SK-N-SH (cell line): ENCODE measurements at regions not wholly inside any gene's neighbourhood (a gene's known extent, or its start where the extent isn't known, plus 50 kb on each side); places are given as distances from the start of the nearest gene placed in this dataset.

Experiments used
- CTCF ChIA-PET: fragments of 300-600, 350-600 bp; formaldehyde crosslinking; extraction: SDS; loops from one replicate; lab custom pipeline; 2021; lab: Yijun Ruan, JAX
- POLR2A ChIA-PET: fragments of 350-600 bp; sonication (Branson Sonifier 250); formaldehyde crosslinking; extraction: SDS; loops from one replicate; lab custom pipeline; 2020; ENCODE audit warnings: antibody characterized with exemption, inconsistent platforms; lab: Yijun Ruan, JAX
- DNase-seq: peaks from one replicate; pipeline ENCODE4 v3.0.0; 2012
- H2AFZ ChIP-seq: fragments of 200-600 bp; sonication (generic); 2 replicates; pipeline ENCODE4 v1.8.1; 2016; ENCODE audit warnings: antibody characterized with exemption, mild to moderate bottlenecking, low read depth
- H3F3A ChIP-seq: fragments of 200-600 bp; sonication (generic); replicated peaks from 2 replicates; pipeline ENCODE3; 2016; ENCODE audit warnings: antibody characterized with exemption, mild to moderate bottlenecking; ENCODE audit not compliant: insufficient read depth
- H3K27ac ChIP-seq, 2 experiments: fragments of 200-500 bp in 1 of 2; fragments of 200-600 bp in 1 of 2; sonication (Bioruptor generic) in 1 of 2; sonication (generic), shearing (Covaris generic) in 1 of 2; 2 replicates each; pipeline versions ENCODE4 v1.5.1 to v1.6.1; 2014 to 2016; ENCODE audit warnings: low read depth in 2 of 2, inconsistent platforms in 1 of 2, low read length in 1 of 2, mild to moderate bottlenecking in 1 of 2, mixed read lengths in 1 of 2
- H3K27me3 ChIP-seq: fragments of 200-600 bp; sonication (generic), shearing (Covaris generic); 2 replicates; pipeline ENCODE4 v1.6.1; 2016; ENCODE audit warnings: mixed run types; ENCODE audit not compliant: insufficient read depth
- H3K36me3 ChIP-seq, 2 experiments: fragments of 200-500 bp in 1 of 2; fragments of 200-600 bp in 1 of 2; sonication (Bioruptor generic) in 1 of 2; sonication (generic) in 1 of 2; replicated peaks in 1 of 2; 2 replicates each; pipeline versions ENCODE3 to v1.5.1; 2014 to 2016; ENCODE audit warnings: low read length in 1 of 2, mild to moderate bottlenecking in 1 of 2; ENCODE audit not compliant: insufficient read depth in 2 of 2, control insufficient read depth in 1 of 2
- H3K4me1 ChIP-seq, 2 experiments: fragments of 200-500 bp in 1 of 2; fragments of 200-600 bp in 1 of 2; sonication (Bioruptor generic) in 1 of 2; sonication (generic), shearing (Covaris generic) in 1 of 2; 2 replicates each; pipeline versions ENCODE4 v1.5.1 to v1.6.1; 2014 to 2016; ENCODE audit warnings: low read depth in 1 of 2, low read length in 1 of 2, mixed run types in 1 of 2; ENCODE audit not compliant: insufficient read depth in 2 of 2, control insufficient read depth in 1 of 2
- H3K4me2 ChIP-seq: fragments of 200-600 bp; sonication (generic), shearing (Covaris generic); 2 replicates; pipeline ENCODE4 v1.6.1; 2017; ENCODE audit warnings: mixed run types
- H3K4me3 ChIP-seq, 2 experiments: fragments of 200-500 bp in 1 of 2; fragments of 200-600 bp in 1 of 2; sonication (Bioruptor generic) in 1 of 2; sonication (generic), shearing (Covaris generic) in 1 of 2; 2 replicates each; pipeline versions ENCODE4 v1.5.1 to v1.8.1; 2014 to 2016; ENCODE audit warnings: low read depth in 2 of 2, inconsistent platforms in 1 of 2, low read length in 1 of 2, mild to moderate bottlenecking in 1 of 2, mixed read lengths in 1 of 2, moderate library complexity in 1 of 2
- H3K79me2 ChIP-seq: fragments of 200-600 bp; sonication (generic); 2 replicates; pipeline ENCODE4 v1.8.1; 2017; ENCODE audit warnings: mild to moderate bottlenecking; ENCODE audit not compliant: insufficient read depth
- H3K9ac ChIP-seq: fragments of 200-600 bp; sonication (generic); 2 replicates; pipeline ENCODE4 v1.6.1; 2017; ENCODE audit warnings: mixed run types
- H3K9me2 ChIP-seq: fragments of 200-600 bp; sonication (generic); 2 replicates; pipeline ENCODE4 v1.6.1; 2017; ENCODE audit warnings: mixed run types
- H3K9me3 ChIP-seq: fragments of 200-600 bp; sonication (generic); 2 replicates; pipeline ENCODE4 v1.6.1; 2017; ENCODE audit warnings: mixed run types, mild to moderate bottlenecking, moderate library complexity
- H4K20me1 ChIP-seq: fragments of 200-600 bp; sonication (generic); 2 replicates; pipeline ENCODE4 v1.6.1; 2017; ENCODE audit warnings: mild to moderate bottlenecking, mixed run types; ENCODE audit not compliant: insufficient read depth
- CHD2 ChIP-seq: fragments of 150-350 bp; IDR thresholded peaks from 2 replicates; pipeline ENCODE4 v1.6.1; 2018; ENCODE audit warnings: low read length; ENCODE audit not compliant: partially characterized antibody
- CTCF ChIP-seq: fragments of 200-600 bp; sonication (generic); IDR thresholded peaks from 2 replicates; pipeline ENCODE4 v1.6.1; 2017; ENCODE audit warnings: antibody characterized with exemption, mild to moderate bottlenecking, moderate library complexity
- FOXJ3 ChIP-seq: sonication (generic); formaldehyde crosslinking; IDR thresholded peaks from 2 replicates; pipeline ENCODE4 v1.5.1; 2020; ENCODE audit warnings: mild to moderate bottlenecking, missing genetic modification reagents
- FOXM1 ChIP-seq: IDR thresholded peaks from 2 replicates; pipeline ENCODE4 v1.4.0; 2012; ENCODE audit warnings: low read depth, mild to moderate bottlenecking
- GABPA ChIP-seq: IDR thresholded peaks from 2 replicates; pipeline ENCODE4 v1.4.0; 2012; ENCODE audit warnings: low read depth, mild to moderate bottlenecking
- IRF3 ChIP-seq: fragments of 150-350 bp; IDR thresholded peaks from 2 replicates; pipeline ENCODE4 v1.6.1; 2016; ENCODE audit warnings: mild to moderate bottlenecking, low read depth, low read length
- MEF2A ChIP-seq: IDR thresholded peaks from 2 replicates; pipeline ENCODE4 v1.4.0; 2012; ENCODE audit warnings: low read depth, borderline replicate concordance
- MXI1 ChIP-seq: IDR thresholded peaks from 2 replicates; pipeline ENCODE4 v1.6.1; 2012; ENCODE audit warnings: mild to moderate bottlenecking, low read depth, low read length, improper control_type of control experiment
- NFIC ChIP-seq: IDR thresholded peaks from 2 replicates; pipeline ENCODE4 v1.4.0; 2012; ENCODE audit warnings: borderline replicate concordance
- RAD21 ChIP-seq: IDR thresholded peaks from 2 replicates; pipeline ENCODE4 v1.6.1; 2012; ENCODE audit warnings: mild to moderate bottlenecking, low read length
- RCOR1 ChIP-seq: fragments of 150-350 bp; IDR thresholded peaks from 2 replicates; pipeline ENCODE4 v1.6.1; 2017; ENCODE audit warnings: antibody characterized with exemption, low read length
- REST ChIP-seq: IDR thresholded peaks from 2 replicates; pipeline ENCODE4 v1.6.1; 2012; ENCODE audit warnings: mild to moderate bottlenecking, low read depth, low read length, moderate library complexity
- SIN3A ChIP-seq: IDR thresholded peaks from 2 replicates; pipeline ENCODE4 v1.6.1; 2012; ENCODE audit warnings: low read depth, mild to moderate bottlenecking, low read length, moderate library complexity, borderline replicate concordance
- TAF1 ChIP-seq: IDR thresholded peaks from 2 replicates; pipeline ENCODE4 v1.6.1; 2012; ENCODE audit warnings: low read depth, mild to moderate bottlenecking, low read length, moderate library complexity, borderline replicate concordance
- TCF12 ChIP-seq: IDR thresholded peaks from 2 replicates; pipeline ENCODE4 v1.4.0; 2012
- USF2 ChIP-seq: fragments of 150-350 bp; IDR thresholded peaks from 2 replicates; pipeline ENCODE4 v1.6.1; 2017; ENCODE audit warnings: antibody characterized with exemption, low read length, low read depth, borderline replicate concordance
- WGBS: methylation state at CpG from one replicate; pipeline ENCODE4 v1.1.6; 2017; ENCODE audit warnings: low lambda C conversion rate; 5-methylcytosine and 5-hydroxymethylcytosine counted together

- POLR2A ChIA-PET, result no interaction called here
- H3K4me3 ChIP-seq, result no peak overlapping the region
- no peak overlapping the region for H3K27ac ChIP-seq
- H2AFZ ChIP-seq, result no peak overlapping the region
- no peaks in the 10 kb centered on the region for H3K79me2 ChIP-seq
- H3K27me3 ChIP-seq, result no peaks in the 10 kb centered on the region
- no peaks in the 10 kb centered on the region for H3K9me3 ChIP-seq
- CTCF ChIA-PET, result interaction anchor here (0.8 to 1.2 kb wide), 3 partner anchors 11 to 104 kb away, joined by 3 read pairs; no protein-coding TSS in a partner anchor
- 12% methylated on average over 5 of the region's 5 CpGs for WGBS
- no peaks in the 10 kb centered on the region for H3K4me1 ChIP-seq
- H4K20me1 ChIP-seq, result no peaks in the 10 kb centered on the region
- no peaks in the 10 kb centered on the region for H3K36me3 ChIP-seq
- H3K4me2 ChIP-seq, result no peak overlapping the region
- TF ChIP-seq RAD21, result no peak
- H3K9ac ChIP-seq, result no peak overlapping the region
- H3F3A ChIP-seq, result no peaks in the 10 kb centered on the region
- no peak for DNase-seq
- H3K9me2 ChIP-seq, result no peaks in the 10 kb centered on the region
These were observed 404.5 kb downstream of the ADRA2A start for GRCh38 chr10:111481261-111481826.

GRCh38 chr10:111481866-111482265 is 405.0 kb downstream of the ADRA2A start:
- Histone ChIP-seq H3K9me2 (no peaks in the 10 kb centered on the region), H3K4me3 (no peak overlapping the region), H3K36me3 (no peaks in the 10 kb centered on the region), H3K27ac (no peak overlapping the region), H3K79me2 (no peaks in the 10 kb centered on the region), H3K9ac (no peak overlapping the region), H4K20me1 (no peaks in the 10 kb centered on the region), H3K27me3 (no peaks in the 10 kb centered on the region), H3K4me2 (no peak overlapping the region), H3F3A (no peaks in the 10 kb centered on the region), H3K9me3 (no peaks in the 10 kb centered on the region), H3K4me1 (no peaks in the 10 kb centered on the region), H2AFZ (no peak overlapping the region)
- DNase-seq, result no peak
- CTCF ChIA-PET, result interaction anchor here (0.8 to 1.2 kb wide), 3 partner anchors 12 to 105 kb away, joined by 3 read pairs; no protein-coding TSS in a partner anchor
- WGBS, result 33% methylated on average over 1 of the region's 2 CpGs
- TF ChIP-seq REST (no peak), MXI1 (no peak), TAF1 (no peak), IRF3 (no peak), MEF2A (no peak), TCF12 (no peak), CHD2 (no peak), CTCF (no peak), FOXJ3 (CRISPR knock-in tag) (no peak), NFIC (no peak), RCOR1 (no peak), SIN3A (no peak), GABPA (no peak), USF2 (no peak), FOXM1 (no peak)
- POLR2A ChIA-PET, result no interaction called here
